ENCODE measurements at regions not wholly inside any gene's neighbourhood (a gene's known extent, or its start where the extent isn't known, plus 50 kb on each side); places are given as distances from the start of the nearest gene placed in this dataset.

DNA sequence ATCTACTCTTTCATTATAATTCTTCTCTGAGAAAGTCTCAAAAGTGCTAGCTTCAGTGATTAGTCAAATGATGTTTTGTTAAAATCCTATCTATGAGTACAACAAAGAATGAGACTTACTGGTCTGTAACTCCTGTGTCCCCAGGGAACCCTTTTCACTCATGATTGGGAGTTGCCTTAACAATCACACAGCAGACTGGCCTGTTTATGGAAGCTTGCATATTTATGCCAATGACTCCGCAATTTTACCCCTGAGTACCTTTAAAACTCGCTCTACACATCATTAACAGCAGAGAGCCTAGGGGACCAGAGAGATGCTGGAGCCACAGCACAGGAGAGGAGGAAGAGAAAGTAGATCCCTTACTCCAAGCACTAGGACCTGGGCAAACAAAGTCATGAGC lies 628.1 kb downstream of the IGSF11 start:
- DNase-seq = no peak

DNA sequence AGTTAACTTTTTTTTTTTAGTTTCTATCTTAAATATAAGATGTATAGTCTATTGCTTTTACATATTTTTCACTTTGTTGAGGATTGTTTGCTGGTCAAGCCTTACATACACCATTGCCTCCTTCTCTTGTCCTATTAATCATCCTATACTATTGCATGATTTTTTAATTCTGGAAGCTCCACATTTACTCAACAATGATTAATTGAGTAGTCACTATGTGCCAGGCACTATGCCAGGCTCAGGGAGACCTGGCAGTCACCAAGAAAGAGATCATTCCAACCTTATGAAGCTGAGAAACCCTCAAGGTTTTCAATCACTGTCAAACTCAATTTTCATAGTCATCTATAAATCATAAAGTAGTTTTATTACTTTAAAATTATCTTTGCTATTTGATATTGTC lies 626.2 kb downstream of the IGSF11 start:
- no peak for DNase-seq

DNA sequence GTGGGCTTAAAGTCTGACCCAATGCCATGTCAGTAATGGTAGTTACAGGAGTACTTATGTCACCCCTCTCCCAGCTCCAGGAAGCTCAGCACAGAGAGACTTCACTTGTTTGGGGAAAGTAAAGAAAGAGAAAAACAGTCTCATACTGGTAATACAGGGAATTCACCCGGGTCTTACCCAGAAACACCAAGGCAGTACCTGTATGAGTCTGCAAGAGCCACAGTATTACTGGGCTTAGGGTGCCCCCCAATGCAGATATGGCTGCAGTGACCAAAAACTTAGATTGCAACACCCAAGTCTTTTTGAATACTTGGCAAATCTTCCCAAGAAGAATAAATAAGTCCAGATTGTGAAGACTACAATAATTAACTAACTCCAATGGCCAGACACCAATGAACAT lies 622.1 kb downstream of the IGSF11 start:
- DNase-seq = no peak

DNA sequence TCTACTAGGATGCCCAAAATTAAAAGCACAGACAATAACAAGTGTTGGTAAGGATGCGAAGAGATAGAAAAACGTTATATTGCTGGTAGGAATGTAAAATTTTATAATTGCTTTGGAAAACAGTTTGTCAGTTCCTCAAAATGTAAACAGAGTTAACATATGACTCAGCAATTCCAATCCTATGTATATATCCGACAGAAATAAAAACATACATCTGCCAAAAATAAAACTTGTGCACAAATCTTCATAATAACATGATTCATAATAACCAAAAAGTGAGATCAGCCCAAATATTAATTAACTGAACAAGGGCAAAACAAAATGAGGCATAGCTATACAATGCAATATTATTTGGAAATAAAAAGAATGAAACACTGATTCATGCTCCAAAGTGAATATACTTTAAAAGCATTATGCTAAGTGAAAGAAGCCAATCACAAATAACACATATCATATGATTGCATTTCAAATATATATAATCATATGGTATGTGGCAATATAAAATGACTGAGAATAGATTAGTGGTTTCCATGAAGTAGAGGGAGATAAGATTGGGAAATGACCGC lies 609.3 kb downstream of the IGSF11 start:
- DNase-seq = no peak

DNA sequence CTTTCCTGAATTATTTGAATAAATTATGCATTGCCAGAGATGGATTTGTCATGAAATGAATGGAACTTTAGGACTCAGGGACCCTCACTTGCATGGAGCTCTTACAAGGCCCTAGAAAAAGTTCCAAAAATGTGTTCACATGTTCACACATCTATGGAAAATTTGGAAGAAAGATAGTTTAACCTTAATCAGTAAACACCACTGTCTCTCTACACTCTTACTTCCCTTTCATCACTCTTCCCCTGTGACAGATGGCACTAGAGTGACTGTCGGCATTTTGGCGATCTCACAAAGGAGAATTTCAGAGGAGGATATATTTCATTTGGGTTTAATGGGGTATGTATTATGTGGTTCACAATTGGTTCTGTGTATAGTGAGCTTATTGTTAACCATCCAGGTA lies 600.8 kb downstream of the IGSF11 start:
- no peak for DNase-seq

DNA sequence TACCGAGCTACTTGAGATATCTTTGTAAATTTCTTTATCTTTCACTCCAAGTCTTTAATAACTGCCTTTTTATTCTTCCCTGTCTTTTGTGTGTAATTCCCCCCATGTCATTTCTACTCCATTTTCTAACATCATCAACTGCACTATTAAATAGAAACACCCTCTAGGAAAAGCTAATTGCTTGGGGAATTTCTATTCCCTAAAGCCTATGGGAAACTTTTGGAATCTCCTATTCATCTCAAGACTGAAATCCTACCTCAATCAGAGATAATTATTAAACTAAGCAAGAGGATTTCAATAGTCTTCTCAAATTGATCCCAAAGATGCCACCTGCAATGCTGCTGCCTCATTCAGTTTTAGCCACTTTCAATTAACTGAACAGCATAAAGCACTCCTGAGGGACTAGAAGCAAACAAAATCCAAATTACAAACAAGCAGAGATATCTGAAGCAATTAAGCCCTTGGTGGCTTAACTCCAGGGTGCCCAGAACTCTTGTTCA lies 598.7 kb downstream of the IGSF11 start:
- DNase-seq = no peak

DNA sequence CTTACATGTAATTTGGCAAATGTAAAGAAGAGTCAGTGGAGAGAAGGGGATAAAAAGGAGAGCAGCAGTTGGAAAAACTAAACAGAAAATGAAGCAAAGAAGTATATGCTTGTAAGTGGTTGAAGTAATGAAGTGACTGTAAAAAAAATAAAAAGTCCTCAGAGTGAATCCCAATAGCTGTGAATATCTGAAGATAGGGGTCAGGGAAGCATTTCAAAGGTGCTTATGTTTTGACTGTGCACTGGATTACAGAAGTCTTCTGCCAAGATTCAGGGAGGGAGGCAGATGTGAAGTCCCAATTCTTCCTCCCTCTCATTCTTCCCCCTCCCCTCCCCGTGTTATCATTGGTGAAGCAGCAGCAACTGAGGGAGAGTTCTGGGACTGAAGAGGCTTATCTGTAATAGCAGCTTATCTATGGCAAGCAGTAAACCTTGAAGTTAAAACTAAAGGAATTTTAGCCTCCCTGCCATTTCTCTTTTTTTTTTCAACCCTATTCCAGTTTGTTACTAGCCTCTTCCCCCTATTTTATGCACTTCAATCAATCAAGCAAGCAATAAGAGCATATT lies 597.9 kb downstream of the IGSF11 start:
- DNase-seq = no peak

DNA sequence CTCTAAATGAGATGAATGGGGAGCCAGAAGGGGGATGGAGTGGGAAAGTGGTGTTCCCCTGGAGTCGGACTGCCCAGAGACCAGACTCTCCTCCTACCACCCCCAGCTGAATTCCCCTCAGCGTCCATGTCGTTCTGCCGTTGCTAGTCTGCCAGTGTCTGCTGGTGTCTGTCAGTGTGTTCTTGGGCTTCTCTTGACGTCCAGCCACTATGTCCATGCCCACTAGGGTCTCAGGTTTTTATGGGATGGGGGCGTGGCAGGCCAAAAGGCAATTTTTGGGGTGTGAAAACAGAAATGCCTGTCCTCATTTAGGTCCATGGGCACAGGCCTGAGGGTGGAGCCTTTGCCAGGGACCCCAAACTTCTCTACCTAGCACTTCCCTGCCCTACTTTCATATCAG lies 589.6 kb downstream of the IGSF11 start:
- no peak for DNase-seq

DNA sequence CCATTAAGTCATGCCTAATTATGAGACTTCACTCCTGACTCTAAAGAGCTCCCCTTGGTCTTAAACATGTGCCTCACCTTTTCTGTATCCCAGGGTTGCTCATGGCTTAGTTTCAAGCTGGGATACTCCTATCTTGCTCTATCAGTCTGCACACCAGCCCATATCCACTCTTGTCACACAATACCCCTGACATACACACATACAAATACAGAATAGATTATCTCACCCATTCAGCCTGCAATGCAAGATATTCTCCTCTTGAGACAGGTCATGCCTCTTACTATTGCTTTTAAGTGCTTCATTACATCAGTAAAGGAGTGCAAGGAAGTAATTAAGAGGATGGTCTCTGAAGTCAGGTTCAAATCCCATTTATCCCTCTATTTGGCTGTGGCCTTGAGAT lies 587.3 kb downstream of the IGSF11 start:
- DNase-seq = no peak

DNA sequence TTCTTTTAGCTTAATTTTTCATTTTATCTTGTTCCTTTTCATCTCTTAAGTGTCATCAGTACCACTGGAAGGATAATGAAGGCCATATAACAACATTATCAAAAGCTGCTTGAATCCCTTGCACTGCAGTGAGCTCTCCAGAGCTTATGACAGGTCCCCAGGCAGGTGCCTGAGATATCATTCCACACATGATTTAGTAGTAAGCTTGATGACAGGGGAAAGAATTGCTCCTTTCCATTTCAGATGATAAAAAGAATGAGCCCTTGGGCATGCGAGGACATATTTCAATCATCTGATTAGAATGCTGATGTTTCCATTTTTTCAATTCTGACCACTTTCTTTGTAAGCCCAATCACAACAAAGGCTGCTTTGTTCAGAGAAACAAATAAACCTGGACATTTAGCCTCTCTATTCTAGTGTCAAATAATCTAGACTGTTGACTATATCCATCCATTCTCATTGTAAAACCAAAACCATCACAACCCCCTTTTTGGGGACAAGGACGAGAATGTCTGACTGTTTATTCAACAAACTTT lies 567.8 kb downstream of the IGSF11 start:
- no peak for DNase-seq

DNA sequence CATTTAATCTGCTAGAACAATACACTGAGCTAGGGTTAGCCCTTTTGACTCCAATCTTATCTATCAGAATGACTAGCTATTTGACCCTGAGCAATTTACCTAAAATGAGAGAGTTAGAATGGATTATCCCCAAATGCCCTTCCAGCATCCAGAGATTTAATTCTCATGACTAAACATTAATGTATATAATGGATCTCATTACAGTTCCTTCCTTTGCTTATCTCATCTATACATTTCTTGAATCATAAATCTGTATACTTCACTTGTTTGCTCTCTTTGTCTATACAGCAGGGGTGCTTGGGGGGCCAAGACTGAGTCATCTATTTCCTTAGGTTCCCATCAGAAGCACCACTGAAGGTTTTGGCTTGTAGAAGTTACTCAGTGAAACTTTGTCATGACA lies 565.8 kb downstream of the IGSF11 start:
- no peak for DNase-seq

DNA sequence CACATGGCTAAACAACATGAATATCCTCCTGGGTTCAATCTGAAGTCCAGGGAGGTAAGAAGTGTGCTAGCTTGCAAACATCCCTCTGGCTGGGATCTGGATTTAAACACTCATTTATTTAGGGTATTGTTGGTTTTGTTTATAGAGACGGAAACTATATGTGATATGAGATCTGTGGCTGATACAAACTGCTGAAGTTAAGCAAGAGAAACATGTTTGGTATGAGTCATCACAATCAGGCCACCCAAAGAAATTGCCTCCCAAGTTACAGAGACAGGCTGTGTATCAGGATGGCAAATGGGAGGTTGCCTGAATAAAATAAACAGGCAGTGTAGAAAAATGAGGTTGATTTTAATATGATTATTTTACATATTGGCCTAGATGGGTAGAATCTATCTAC lies 562.1 kb downstream of the IGSF11 start:
- DNase-seq = no peak

DNA sequence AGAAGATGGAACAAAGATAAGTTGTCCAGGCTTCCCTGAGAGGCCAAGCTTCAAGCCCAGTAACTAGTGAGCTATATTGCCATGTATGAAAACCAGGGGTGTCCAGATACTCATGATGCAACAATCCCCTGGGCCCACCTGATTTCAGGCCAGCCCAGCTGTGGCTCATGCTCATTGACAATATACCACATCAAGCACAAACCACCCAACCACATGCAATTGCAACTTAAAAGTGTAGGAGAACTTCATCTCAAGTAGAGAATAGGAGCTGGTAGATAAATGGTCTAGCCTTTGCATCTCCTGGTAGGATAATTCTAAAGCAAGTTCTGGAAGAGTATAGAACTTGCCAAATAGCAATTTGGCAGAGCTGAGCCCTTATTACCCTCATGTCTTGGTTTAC lies 561.3 kb downstream of the IGSF11 start:
- DNase-seq = no peak

DNA sequence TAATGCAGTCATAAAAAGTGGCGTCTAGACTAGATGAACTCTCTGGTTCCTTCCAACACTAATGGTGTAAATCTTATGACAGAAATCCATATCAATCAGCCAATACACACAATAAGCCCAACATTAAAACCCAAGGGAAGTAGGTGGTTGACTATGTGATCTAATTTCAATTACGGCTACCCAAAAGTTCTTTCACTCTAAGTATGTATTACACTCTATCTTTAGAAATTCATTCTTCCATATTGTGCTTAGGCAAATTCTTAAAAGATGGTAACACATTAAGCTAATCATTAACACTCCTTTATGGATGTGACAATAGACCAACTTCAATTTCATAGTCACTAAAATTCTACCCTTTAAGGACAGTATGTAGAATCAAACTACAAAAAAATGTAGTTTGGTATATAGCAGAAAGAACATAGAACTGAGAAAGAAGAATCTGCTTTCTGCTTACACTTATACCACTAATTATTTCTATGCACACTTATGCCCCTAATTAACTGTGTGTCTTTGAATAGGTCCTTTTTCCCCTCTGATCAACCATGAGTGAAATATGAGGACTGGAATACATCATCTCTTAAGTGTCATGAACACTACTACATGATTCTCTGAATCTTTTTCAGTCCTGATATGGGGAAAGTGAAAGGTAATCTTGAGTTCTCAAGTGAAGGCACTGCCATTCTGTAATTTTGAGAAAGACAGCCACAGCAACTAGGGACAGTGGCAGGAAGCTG lies 557.6 kb downstream of the IGSF11 start:
- DNase-seq = no peak

DNA sequence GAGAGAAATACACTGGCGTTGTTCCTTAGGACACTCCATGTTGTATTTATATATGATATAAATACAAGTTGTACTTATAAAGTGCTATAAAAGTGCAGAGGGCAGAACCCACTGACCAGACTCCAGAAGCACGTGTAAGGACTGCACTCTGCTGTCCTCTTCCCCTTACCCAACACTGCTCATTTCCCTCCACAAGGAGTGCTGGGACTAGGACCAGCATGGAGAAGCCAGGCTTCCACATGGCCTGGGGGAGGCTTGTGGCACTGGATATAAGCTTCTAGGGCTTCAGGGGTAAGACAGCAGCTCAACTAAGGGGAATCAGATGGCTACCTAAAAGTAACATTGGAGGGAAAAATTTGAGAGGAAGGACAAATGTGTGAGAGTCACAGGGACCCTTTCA lies 556.9 kb downstream of the IGSF11 start:
- DNase-seq = no peak

DNA sequence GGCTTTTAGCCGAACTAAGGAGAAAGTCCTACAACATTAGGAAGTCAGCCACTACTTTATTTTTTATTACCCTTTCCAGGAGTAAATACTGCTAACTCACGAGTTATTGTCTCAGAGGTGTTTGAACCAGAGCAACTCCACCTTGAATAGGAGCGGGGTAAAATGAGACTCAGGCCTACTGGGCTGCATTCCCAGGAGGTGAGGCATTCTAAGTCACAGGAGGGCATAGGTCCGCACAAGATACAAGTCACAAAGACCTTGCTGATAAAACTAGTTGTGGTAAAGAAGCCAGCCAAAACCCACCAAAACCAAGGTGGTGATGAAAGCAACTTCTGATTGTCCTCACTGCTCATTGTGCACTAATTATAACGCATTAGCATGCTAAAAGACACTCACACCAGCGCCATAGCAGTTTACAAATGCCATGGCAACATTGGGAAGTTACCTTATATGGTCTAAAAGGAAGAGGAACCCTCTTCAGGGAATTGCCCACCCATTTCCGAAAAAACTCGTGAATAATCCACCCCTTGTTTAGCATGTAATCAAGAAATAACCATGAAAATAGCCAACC lies 555.9 kb downstream of the IGSF11 start:
- no peak for DNase-seq

DNA sequence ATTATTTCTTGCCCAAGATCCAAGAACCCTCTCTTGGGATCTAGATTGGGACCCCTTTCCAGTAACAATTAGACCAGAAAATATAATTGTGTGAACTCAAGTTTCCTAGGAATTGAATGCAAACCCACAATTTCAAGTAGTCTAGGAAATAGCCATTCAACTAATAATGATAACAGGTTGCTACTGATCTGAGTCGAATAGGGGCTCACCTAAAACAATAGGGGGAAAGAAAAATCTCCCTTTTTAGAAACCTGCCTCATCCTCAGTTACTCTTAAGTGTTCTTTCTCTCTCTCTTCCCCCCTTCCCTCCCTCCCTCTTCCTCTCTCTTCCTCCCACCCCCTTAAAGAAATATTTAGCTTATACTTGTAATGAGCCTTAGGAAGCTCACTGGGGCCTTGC lies 555.3 kb downstream of the IGSF11 start:
- DNase-seq = no peak

DNA sequence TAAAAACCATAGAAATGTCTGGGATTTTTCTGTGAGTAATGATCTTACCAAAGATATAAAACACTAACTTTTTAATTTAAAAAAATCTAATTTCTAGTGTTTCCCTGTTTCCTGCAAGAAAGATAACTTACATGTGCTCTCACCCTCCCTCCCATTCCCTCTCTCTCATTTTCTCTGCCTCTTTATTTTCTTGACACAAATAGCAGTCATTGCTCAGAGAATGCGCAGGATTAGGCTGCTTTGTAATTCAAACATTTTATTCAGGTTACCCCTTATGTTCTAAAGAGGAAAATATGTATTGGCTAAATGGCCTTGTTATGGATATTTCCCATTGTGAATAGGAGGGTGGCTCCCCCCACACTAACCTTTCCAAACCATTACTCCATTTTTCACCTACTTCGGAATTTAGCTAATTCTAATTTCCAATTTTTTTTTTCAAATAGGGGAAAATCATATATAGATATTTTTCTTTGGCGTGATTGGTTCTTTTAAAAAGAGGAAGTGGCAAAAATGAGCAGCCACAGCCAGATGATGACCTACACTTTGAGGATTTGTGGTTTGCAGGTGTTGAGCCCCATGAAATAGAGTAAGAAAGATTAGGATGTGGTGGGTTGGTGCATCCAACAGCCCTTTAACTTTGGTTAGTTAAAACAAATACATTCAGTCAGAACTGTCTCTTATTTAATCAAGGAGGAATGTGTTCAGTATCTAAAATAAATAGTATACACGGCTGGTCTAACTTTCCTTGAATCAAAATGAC lies 554.4 kb downstream of the IGSF11 start:
- no peak for DNase-seq

DNA sequence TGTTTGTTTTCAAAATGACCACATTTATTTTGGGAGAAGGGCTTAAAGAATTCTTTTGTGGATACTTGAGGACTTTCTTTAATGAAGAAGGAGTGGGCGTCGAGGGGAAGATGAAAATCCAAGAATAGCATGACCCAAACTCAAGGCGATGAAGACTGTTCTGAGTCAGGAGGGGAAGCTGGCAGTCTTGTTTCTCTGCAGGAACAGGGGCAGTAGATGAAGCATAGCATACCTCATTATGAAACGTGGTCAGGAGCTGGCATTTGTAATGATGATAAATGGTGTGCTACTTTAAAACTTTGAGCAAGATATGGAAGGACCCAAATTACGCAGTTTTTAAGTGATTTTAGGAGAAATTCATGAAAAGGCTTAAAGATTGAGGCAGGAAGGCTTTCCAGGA lies 549.0 kb downstream of the IGSF11 start:
- no peak for DNase-seq

DNA sequence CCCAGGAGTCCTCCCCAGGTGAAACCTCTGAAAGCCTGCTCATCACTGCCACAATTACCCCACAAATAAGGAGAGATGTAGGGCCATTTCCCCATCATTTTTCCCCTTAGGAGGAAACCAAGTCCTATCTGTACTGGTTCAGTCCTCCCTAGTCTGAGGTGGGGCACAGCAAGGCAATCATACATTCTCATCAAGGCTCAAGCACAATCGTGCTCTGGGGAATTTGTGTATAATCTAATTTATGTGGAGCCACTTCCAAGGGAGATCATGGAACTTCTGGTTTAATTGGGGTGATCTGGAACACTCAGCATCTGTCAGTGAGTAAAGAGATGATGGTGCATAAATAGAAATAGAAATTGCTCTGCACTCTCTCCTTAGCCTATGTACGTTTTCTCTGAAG lies 546.9 kb downstream of the IGSF11 start:
- no peak for DNase-seq

DNA sequence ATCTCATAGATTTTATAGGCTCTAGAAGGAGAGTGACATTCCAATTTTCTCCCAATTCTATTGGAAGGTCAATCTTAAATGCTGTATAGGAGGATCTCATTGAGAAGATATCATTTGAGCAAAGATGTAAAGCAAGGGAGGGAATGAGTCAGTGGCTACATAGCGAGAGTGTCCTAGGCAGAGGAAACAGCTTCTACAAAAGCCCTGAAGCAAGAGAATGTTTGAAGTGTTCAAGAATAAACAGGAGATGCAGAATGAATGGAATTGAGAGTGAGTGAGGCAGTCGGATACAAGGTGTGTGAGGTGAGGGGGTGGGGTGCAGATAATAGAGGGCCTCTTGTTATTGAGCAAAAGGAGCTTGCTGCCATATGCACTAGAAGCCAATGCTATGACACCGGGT lies 545.9 kb downstream of the IGSF11 start:
- no peak for DNase-seq

DNA sequence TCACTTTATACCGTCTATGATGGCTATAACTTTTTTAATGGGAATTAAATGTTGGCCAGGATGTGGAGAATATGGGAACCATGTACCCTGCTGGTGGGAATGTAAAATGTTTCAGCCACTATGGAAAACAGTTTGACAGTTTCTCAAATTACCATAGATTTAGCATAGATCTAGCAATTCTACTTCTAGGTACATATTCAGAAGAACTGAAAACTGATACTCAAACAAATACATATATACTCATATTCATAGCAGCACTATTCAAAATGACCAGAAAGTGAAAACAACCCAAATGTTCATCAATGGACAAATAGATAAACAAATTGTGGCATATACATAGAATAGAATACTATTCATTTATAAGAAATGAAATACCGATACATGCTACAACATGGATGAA lies 539.4 kb downstream of the IGSF11 start:
- DNase-seq = no peak

DNA sequence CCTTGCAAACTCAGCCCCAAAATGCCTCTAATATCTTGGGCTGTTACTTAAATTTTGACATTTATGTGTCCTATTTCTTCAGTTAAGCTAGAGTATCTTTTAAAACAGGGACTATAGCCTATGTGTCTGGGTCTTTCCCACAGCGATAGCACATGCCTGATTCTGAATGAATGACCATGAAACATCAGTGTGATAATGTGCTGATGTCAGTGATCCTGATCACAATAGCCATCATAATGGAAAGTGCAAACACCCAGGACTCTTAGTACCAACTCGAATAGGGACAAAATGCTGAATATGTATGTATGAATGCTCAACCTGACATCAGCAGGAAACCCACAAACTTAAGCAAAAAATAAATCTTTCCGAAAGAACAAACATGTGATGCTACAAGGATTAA lies 537.4 kb downstream of the IGSF11 start:
- no peak for DNase-seq
